Limb (tissue), 2 donors: ENCODE measurements at regions not wholly inside any gene's neighbourhood (a gene's known extent, or its start where the extent isn't known, plus 50 kb on each side); places are given as distances from the start of the nearest gene placed in this dataset.
"Not testable (repeated sequence)": the region's sequence is repeated elsewhere in the genome, so short reads cannot be mapped to it uniquely, and the experiment has no call there.

Experiments
- DNase-seq, 2 donors: peaks; one replicate each; pipeline ENCODE4 v3.0.0-alpha.2; 2016; ENCODE audit errors: extremely low spot score in 2 of 2

DNA sequence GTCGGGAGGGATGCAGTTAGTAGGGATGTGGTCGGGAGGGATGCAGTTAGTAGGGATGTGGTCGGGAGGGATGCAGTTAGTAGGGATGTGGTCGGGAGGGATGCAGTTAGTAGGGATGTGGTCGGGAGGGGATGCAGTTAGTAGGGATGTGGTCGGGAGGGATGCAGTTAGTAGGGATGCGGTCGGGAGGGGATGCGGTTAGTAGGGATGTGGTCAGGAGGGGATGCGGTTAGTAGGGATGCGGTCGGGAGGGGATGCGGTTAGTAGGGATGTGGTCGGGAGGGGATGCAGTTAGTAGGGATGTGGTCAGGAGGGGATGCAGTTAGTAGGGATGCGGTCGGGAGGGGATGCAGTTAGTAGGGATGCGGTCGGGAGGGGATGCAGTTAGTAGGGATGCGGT is 96.2 kb downstream of the BDH1 start:
- DNase-seq, result not testable (repeated sequence)

DNA sequence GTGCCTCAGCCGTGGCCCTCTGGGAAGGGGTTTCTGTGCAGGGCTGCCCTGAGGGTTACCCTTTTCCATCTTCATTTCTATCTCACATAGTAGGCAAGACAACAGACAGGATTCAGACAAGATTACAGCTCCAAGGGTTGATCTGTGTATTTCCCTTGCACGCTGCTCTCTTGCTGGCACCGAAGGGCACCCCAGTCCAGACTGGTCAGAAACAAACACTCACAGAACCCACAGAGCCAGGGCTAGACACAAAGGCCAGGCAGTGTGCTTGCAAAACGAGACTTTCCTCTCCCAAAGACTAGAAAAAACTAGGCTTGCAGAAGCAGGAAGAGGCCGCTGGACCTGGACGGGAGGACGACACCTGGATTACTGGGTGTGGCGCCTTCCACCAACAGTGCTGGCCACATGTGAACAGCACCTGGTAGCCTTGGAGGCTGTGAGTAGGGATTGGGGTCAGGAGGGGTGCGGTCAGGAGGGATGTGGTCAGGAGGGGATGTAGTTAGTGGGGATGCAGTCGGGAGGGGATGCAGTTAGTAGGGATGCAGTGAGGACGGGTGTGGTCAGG is 96.8 kb downstream of the BDH1 start:
- no peak for DNase-seq

DNA sequence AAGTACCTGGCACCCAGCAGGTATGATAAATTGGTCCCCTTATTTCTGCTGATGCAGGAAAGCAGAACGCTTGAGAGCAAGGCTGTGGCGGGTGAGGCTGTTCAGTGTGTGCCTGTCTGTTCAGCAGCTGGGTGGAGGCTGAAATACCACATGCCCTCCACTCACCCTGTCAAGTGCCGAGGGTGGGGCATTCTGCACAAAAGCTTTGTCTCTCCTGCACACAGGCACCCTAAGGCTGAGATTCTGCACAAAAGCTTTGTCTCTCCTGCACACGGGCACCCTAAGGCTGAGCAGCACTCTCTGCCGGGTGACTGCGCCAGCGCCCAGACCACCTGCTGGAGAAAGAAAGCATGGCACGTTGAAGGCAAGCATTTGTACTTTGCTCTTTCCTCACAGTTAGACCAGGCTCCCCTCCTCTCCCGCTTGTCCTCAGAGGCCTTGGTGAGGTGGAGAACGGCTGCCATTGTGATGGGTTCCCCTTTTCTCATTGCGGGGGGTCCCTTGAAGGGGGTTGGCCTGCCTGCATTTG is 97.5 kb downstream of the BDH1 start:
- peak in 1 of 2 donors; percentile 52 for DNase-seq

DNA sequence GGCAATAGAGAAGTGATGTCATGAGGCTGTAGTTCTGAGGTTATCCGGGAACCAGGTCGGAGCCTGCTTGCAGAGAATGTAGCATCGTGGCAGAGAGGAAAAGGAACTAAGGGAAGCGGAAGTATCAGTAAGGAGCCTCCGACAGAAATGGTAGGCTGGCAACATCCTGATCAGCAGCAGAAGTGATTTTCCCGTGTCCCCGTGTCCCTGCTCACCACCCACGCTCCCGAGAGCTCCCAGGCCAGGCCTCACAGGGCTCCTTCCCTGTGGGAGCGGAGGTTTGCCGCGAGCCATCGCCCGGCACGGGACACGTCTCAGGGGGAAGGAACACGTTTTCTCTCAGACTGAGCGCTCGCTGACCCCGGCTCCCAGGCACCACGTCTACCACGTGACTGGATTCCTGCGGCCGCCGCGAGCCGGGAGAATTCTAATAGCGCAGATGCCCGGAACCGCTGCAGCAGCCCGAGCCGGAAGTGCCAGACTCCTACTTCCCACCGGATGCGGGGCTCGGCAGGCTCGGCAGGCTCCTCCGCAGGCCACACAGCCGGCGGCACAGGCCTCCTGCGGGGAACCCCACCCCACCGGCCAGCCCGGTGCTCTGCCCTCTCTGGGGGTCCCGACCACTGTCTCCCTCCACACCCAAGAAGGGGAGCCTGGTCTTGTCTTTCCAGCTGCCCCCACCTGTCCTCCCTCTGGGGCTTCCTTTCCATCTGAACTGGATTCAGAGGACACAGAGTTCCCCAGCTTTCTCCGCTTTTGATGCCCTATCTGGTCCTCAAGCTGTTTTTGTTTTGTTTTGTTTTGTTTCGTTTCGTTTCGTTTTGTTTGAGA is 99.3 kb downstream of the BDH1 start:
- peak; percentile 80 to 88 for DNase-seq

DNA sequence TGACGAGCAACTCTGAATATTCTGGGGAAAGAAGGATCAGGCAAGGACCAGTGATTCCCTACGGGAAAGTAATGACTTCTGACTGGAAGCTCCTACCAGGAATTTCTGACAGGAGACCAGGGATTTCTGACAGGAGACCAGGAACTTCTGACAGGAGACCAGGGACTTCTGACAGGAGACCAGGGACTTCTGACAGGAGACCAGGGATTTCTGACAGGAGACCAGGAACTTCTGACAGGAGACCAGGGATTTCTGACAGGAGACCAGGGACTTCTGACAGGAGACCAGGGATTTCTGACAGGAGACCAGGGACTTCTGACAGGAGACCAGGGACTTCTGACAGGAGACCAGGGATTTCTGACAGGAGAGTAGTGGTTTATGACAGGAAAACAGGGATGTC is 100.9 kb downstream of the BDH1 start:
- DNase-seq, result not testable (repeated sequence)

DNA sequence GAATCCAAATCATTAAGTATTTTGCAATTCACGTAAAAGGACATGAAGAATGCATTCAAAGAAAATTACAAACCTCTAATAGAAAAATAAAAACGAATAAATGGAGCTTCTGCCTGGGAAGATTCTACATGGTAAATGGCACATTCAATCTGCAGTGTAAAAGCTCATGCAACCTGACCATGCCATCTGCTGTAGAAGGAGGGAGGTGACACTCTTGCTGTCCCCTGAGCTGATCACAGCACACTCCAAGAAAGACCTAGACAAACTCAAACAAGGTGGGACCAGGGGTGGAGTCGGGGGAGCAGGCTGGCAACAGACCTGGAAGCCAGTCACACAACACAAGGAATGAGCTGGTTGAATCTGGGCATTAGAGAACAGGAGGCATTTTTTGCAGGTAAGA is 101.8 kb downstream of the BDH1 start:
- DNase-seq, result no peak

DNA sequence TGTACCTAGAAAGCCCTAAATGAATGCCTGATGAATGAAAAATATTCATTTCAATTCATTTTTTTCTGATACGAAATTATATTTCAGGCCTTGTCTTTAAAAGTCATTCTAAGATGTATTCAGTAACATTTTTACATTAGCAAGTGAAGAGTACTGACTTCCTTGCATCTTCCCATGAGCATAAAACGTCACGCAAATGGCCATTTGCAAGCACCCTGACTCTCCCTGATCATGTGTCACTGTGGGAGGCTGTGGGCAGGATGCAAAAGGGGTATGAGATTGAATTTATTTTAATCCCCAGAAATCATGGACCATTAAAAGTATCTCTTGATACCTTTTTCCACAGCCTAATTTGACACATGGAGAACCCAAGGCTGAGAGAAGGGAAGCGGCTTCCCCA is 105.0 kb downstream of the BDH1 start:
- DNase-seq, result no peak

DNA sequence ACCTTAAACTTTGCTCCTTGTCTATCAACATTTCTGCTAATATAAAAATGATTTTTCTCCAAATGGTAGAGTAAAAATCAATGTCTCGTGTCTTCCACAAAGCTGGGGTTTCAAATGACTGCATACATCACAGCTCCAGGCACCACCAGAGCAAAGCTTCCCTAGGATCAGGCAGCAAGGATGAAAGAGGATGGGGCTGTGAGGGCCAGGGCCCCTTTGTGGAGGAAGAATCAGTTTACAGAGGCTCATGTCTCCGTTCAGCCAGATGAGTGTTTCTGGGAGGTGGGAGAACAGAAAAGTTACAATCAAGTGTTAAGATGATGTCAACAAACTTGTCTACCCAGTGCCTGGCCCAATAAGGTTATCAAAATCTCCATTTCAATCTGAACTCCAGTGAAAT is 105.5 kb downstream of the BDH1 start:
- DNase-seq, result no peak

DNA sequence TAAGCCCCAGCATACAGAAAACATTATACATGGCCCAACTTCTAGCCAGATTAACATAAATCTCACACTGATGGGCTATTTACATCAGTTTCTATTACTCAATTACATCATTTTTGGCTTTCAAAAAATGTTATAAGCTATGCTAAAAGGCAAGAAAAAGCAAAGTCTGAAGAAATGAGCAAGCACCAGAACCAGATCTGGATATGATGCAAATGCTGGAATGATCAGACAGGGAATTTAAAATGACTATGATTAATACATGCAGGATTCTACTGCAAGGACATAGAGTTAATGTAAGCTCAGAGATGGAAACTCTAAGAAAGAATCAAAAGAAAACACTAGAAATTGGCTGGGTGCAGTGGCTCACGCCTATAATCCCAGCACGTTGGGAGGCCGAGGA is 106.6 kb downstream of the BDH1 start:
- not testable (repeated sequence) for DNase-seq

DNA sequence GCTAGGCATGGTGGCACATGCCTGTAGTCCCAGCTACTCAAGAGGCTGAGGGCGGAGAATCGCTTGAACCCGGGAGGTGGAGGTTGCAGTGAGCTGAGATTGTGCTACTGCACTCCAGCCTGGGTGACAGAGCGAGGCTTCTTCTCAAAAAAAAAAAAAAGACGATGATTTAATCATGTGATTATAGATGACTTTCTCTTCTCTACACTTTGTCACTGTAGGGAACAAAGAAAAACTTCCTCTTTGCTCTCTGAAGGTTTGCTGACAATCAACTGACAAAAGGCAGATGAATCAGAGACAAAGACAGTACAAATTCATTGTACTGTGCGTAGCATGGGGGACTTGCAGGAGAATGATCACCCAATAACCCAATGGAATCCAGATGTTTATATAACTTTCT is 108.0 kb downstream of the BDH1 start:
- not testable (repeated sequence) for DNase-seq

DNA sequence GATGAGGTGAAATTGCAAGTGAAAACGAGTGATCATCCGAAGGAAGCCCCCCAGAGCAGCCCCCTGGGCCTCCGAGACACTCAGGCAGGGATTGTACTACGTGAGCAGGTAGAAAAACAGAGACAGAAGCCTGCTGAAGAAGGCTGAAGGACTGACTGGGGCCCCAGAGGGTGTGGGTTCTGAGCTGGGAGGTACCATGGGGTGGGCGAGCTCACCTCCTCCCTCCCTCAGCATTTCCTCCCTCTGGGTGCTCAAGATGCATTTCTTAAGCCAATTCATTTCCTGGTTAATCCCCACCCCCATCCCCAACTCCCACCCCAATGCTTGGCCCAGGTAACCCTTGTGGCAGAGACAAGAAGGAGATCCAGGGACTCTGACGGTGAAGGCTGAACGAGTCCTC is 108.7 kb downstream of the BDH1 start:
- DNase-seq, result no peak

DNA sequence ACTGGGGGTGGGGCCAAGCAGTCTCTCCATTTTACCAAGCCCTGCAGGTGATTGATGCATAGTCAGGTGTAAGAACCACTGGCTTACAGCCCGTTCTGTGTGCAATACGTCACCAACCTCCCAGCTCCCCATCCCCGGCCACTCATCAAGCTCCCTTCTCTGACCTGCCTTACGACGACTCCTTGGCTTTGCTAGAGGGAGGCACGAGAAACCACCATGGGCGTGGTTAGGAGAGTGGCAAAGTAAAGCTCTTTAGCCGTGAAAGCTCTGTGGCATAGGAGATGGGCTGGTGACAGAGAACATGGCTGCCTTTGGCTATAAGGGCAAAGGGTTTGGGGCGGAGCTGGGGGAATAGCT is 109.1 kb downstream of the BDH1 start:
- DNase-seq, result no peak

DNA sequence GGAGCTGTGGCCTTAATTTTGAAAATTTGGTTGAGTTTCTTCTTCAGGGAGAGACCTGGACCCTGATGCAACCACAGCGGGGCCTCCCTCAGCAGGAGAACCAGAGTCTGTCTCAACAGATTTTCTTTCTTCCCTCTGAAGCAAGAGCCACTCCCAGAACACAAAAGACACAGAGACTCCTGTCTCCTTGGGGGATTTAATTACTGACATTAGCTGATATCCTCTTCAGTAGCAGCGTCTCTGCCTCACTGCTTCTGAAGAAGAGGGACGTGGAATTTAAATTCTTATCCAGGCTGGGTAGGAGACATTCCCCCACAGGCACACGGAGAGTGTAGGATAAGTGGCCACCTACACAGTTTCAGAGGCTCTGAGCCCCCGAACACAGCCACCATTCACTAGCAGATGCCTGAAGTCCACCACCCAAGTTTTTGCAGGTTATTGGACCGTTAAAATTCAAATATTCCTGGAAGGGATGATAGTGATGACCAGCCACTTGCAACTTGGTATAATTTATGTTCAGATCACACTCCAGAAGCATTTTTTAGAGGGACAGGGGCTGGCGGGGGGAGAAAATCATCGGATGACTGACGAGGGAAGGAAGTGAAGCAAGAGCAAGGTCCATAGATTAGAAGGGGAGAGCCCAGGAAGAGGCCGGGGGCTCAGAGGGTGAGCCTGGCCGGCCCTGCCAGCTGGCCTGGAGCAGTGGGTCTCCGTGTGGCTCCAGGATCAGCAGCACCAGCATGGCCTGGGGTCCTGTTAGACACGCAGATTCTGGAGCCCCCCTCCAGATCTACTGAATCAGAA is 109.7 kb downstream of the BDH1 start:
- DNase-seq, result no peak

DNA sequence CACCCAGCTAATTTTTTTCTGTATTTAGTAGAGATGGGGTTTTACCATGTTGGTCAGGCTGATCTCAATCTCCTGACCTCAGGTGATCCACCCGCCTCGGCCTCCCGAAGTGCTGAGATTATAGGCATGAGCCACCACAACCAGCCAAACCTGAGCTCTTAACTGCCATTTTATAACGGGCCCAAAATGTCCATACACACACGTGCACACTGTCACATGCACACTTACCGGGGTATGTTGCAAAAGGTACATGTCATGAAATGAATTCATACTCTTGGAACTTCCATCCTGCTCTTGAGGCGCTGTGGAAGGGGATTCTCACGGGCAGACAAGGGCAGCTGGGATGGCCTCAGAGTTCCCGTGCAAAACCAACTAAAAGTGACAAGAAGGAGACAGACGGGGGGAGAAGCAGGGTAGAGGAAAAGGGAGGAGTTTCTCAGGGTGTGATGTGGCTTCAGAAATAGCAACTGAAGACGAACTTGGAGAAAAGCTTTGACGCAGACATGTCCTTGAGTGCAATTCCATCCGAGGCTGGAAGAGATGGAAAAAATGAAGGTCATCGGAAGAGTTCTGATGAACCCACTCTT is 110.9 kb downstream of the BDH1 start:
- no peak for DNase-seq

DNA sequence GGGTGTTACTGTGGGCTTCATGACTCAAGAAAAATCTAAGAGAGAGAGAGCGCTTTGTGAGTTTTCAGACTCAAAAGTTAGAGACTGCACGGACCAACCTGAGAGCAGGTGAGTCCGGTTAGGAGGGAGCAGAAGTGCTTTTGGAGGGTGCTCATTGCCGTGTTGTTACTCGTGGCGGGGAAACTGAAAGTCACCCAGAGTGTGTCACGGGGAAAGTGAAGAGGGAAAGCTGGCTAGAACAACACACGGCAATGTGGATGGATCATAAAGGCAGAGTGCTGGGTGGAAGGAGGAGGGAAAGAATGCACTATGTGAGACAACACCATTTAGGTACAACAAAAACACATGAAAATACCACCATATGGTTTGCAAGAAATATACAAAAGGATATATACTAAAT is 112.3 kb downstream of the BDH1 start:
- DNase-seq, result no peak

DNA sequence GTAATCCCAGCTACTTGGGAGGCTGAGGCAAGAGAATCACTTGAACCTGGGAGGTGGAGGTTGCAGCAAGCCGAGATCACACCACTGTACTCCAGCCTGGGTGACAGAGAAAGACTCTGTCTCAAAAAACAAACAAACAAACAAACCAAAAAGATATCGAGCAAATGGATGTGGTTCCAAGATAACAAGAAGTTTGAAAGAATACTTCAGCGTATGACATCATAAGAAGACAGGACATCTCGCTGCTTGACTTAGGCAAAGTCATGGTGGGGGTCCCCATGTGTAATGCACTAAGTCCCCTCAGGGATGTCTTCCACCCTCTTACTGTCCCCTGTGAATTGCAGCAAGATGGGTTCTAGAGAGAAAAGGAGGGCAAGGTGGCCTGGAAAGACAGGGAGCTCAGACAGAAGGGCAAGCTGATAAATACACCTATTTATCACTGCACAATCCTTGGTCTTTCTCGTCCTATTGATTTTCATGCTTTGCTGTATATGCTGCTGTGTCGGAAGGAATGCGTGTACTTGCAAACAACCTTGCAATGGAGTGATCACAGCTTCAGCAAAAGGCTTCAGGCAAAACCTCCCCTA is 115.0 kb downstream of the BDH1 start:
- DNase-seq, result no peak

DNA sequence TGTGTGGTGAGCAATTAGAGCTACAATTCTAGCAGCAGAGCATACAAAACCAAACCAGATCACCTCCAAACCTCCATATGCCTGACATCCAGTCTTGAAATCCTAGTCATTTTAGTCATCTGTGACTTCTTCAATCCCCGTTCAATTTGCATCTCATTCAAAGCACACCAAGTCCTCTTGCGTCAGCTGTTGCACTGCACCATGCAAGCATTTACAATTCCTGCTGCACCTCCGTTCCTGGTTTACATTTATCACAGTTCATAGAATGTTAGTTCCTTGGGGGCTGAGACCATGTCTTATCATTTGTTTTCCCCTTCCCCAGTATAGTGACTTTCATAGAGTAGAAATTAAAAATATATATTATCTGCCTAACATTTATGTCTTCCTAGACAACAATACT is 116.9 kb downstream of the BDH1 start:
- DNase-seq, result no peak

DNA sequence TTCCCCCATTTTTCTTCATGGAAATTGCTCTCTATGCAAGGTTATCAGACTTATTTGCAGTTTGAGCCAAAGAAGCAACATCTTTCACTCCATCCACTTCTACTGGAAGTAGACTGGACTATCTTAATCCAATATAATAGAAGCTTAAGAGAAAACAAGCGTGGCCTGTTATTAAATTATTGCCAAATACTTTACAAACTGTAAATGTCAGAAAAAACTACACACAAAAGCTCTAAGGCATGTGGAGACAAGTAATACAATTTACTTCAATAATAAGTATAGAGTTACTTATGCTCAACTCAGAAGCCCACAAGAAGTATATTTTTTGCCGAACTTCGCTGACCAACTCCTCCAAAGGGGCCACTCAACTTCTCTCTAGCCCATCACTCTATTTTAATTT is 120.3 kb downstream of the BDH1 start:
- DNase-seq, result no peak

DNA sequence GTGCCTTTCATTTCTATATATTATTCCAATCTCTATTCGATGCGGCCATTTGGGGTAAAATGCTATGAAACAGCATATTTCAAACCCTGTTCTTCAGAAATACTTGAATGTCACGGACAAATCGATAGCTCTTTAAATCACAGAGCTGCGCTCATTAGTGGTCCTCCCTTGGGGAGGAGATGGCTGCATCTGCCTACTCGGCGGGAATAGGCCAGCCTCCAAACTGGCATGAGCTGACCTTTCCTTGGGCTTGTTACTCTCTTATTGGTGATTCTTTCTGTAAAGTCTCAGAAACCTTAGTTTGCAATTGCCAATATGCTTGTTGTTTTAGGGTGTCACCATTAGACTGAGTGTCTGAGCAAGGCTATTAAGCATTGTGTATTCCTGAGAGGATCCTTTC is 120.9 kb downstream of the BDH1 start:
- DNase-seq, result no peak

DNA sequence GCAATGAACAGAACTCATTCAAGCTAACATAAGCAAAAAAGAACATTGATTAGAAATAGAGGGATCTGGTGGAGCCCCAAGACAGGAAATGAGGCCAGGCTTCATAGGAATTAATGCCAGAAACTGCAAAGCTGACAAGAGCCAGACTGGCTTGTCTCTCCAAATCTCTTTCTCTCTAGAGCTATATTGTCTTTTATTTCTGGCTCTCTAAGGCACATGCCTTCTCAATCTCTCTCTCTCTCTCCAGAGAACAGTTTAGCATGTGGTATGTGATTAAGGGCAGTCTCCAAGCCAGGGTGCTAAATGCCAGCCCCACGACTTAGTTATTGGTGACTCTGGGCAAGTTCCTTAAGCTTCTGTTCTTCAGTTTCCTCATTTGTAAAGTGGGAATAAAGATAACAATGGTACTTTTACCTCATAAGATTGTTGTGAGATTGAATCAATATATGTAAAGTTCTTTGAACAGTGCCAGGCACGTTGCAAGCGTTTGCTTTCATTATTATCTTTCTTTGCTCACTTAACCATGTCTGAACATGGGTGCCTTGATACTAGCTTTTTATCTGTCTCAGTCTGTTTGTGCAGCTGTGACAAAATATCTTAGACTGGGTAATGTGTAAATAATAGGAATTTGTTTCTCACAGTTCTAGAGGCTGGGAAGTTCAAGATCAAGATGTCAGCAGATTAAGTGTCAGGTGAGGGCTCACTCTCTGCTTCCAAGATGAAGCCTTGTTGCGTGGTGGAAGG is 123.2 kb downstream of the BDH1 start:
- DNase-seq, result no peak

DNA sequence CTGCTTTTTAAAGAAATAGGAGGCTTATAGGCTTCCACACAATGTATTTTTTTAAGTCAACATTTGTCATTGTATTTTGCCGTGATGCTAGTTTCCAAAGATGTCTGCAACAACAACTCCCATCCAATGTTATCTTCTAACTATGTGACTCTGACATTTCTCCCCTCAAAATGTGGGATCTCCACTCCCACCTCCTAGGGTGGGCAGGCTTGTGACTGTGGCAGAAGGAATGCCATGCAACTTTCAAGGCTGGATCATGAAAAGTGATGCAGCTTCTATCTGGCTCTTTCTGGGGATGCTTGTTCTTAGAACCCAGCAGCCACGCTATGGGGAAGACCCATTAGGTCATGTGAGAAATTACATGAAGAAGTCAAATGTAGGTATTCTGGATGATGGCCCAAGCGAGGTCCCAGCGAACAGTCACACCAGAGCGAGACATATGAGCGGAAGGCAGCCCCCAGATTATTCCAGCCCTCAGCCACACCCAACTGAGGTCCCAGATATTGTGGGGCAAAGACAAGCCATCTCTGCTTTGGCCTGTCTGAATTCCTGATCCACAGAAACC is 124.3 kb downstream of the BDH1 start:
- no peak for DNase-seq
